Endothelial cell of umbilical vein (primary cell): ENCODE measurements at regions not wholly inside any gene's neighbourhood (a gene's known extent, or its start where the extent isn't known, plus 50 kb on each side); places are given as distances from the start of the nearest gene placed in this dataset.

ENCODE experiments used
- BruUV-seq: library from RNA; stranded (reverse); fragments of 400-500 nt; replicated peaks from 2 replicates; lab custom pipeline; 2021; lab: Mats Ljungman, UMichigan
- CTCF ChIA-PET: fragments of 300-600, 350-600 bp; sonication (Branson Sonifier 250); formaldehyde crosslinking; loops from one replicate; lab custom pipeline; 2021; ENCODE audit warnings: antibody characterized with exemption, inconsistent platforms; lab: Charles Lee
- POLR2A ChIA-PET: fragments of 300-600, 350-600 bp; sonication (Branson Sonifier 250); formaldehyde crosslinking; loops from one replicate; lab custom pipeline; 2021; ENCODE audit warnings: antibody characterized with exemption, inconsistent platforms; lab: Charles Lee
- DNase-seq: peaks from one replicate; pipeline ENCODE4 v3.0.0-alpha.2; 2011; ENCODE audit warnings: low read depth, low spot score
- FAIRE-seq: peaks from 2 replicates; lab custom pipeline; 2011; peaks lifted over from hg19 to GRCh38; lab: Jason Lieb, UNC
- H2AFZ ChIP-seq: 2 replicates; pipeline ENCODE4 v1.6.0; 2012; ENCODE audit warnings: low read depth, low read length, control low read depth, inconsistent platforms
- H3K27ac ChIP-seq: 2 replicates; pipeline ENCODE4 v1.5.1; 2011; ENCODE audit warnings: low read depth, mild to moderate bottlenecking, control low read depth, low read length, moderate library complexity; ENCODE audit not compliant: insufficient read depth
- H3K27me3 ChIP-seq, 2 experiments: 2 replicates each; pipeline versions ENCODE4 v1.6.0 to v1.6.1; 2011; ENCODE audit warnings: low read length in 2 of 2, mixed read lengths in 1 of 2; ENCODE audit not compliant: control insufficient read depth in 2 of 2, insufficient read depth in 2 of 2
- H3K36me3 ChIP-seq, 2 experiments: 2 replicates in 1 of 2; 3 replicates in 1 of 2; pipeline ENCODE4 v1.5.1; 2011; ENCODE audit warnings: low read length in 2 of 2, mild to moderate bottlenecking in 1 of 2, moderate library complexity in 1 of 2; ENCODE audit not compliant: control insufficient read depth in 2 of 2, insufficient read depth in 2 of 2; ENCODE audit errors: extremely low read depth in 1 of 2
- H3K4me1 ChIP-seq: 3 replicates; pipeline ENCODE4 v1.5.1; 2011; ENCODE audit warnings: mild to moderate bottlenecking, low read length; ENCODE audit not compliant: control insufficient read depth, insufficient read depth; ENCODE audit errors: extremely low read depth
- H3K4me2 ChIP-seq: 2 replicates; pipeline ENCODE4 v1.6.1; 2011; ENCODE audit warnings: low read length, control low read depth, mixed read lengths; ENCODE audit not compliant: insufficient read depth
- H3K4me3 ChIP-seq, 3 experiments: fragments of 200-600 bp in 1 of 3; sonication (generic), shearing (Covaris generic) in 1 of 3; replicated peaks in 1 of 3; 2 replicates each; pipeline ENCODE4 v1.5.1; 2011 to 2016; ENCODE audit warnings: control low read depth in 3 of 3, low read length in 3 of 3, mild to moderate bottlenecking in 2 of 3, inconsistent platforms in 1 of 3, low read depth in 1 of 3, moderate library complexity in 1 of 3; ENCODE audit not compliant: insufficient read depth in 1 of 3
- H3K79me2 ChIP-seq: 2 replicates; pipeline ENCODE4 v1.6.0; 2012; ENCODE audit warnings: low read length, inconsistent platforms; ENCODE audit not compliant: control insufficient read depth, insufficient read depth
- H3K9ac ChIP-seq: replicated peaks from 2 replicates; pipeline ENCODE3; 2011; ENCODE audit warnings: low read length, control low read depth; ENCODE audit not compliant: insufficient read depth; ENCODE audit errors: extremely low read depth
- H3K9me1 ChIP-seq: replicated peaks from 3 replicates; pipeline ENCODE4 v1.6.0; 2011; ENCODE audit warnings: mild to moderate bottlenecking, low read length; ENCODE audit not compliant: control insufficient read depth, insufficient read depth; ENCODE audit errors: extremely low read depth
- H3K9me3 ChIP-seq: replicated peaks from 2 replicates; pipeline ENCODE4 v1.5.1; 2012; ENCODE audit warnings: low read length, inconsistent platforms; ENCODE audit not compliant: control insufficient read depth, insufficient read depth
- H4K20me1 ChIP-seq: replicated peaks from 2 replicates; pipeline ENCODE3; 2011; ENCODE audit warnings: mild to moderate bottlenecking, low read length; ENCODE audit not compliant: control insufficient read depth, insufficient read depth; ENCODE audit errors: extremely low read depth
- CTCF ChIP-seq, 2 donors: IDR thresholded peaks; 1 replicate in 1 of 2; 2 replicates in 1 of 2; pipeline ENCODE4 v1.5.1; 2011; ENCODE audit warnings: low read length in 2 of 2, mild to moderate bottlenecking in 2 of 2, moderate library complexity in 2 of 2, control low read depth in 1 of 2, inconsistent platforms in 1 of 2, low read depth in 1 of 2; ENCODE audit not compliant: insufficient read depth in 1 of 2; ENCODE audit errors: extremely low read depth in 1 of 2
- EZH2 ChIP-seq: IDR thresholded peaks from 2 replicates; pipeline ENCODE4 v1.6.1; 2012; ENCODE audit warnings: borderline replicate concordance, low read depth, mild to moderate bottlenecking, moderate library complexity, low read length, inconsistent platforms; ENCODE audit not compliant: severe bottlenecking
- FOS ChIP-seq: IDR thresholded peaks from 2 replicates; pipeline ENCODE4 v1.6.1; 2011; ENCODE audit warnings: mild to moderate bottlenecking, low read length, moderate library complexity, borderline replicate concordance; ENCODE audit not compliant: insufficient read depth
- GATA2 ChIP-seq: IDR thresholded peaks from 2 replicates; pipeline ENCODE4 v1.7.0; 2011; ENCODE audit warnings: low read depth, mild to moderate bottlenecking, moderate library complexity, mixed read lengths, low read length; ENCODE audit not compliant: insufficient read length, insufficient read depth
- JUN ChIP-seq: IDR thresholded peaks from 2 replicates; pipeline ENCODE4 v1.6.1; 2011; ENCODE audit warnings: borderline replicate concordance, low read depth; ENCODE audit not compliant: insufficient read length, insufficient read depth
- MAX ChIP-seq: IDR thresholded peaks from 2 replicates; pipeline ENCODE4 v1.6.1; 2011; ENCODE audit not compliant: insufficient read depth, insufficient read length
- MYC ChIP-seq: IDR thresholded peaks from one replicate; pipeline ENCODE4 v1.6.1; 2011; ENCODE audit warnings: mild to moderate bottlenecking, low read depth, low read length
- POLR2AphosphoS5 ChIP-seq: IDR thresholded peaks from 2 replicates; pipeline ENCODE4 v1.6.1; 2012; ENCODE audit warnings: low read depth, mild to moderate bottlenecking, control low read depth, low read length, moderate library complexity; ENCODE audit not compliant: insufficient read depth
- dilution Hi-C: fragments of 300-500 bp; cut with MboI; formaldehyde crosslinking; loops from one replicate; pipeline ENCODE4 v1.15.0; 2019; ENCODE audit warnings: low sequenced_read_pairs; ENCODE audit not compliant: extremely low pct_ligation_motif_present
- intact Hi-C: fragments of 100-400 bp; cut with micrococcal nuclease; formaldehyde crosslinking; loops from one replicate; pipeline ENCODE4 v1.10.0; 2022

GRCh38 chr10:85194706-85195105 lies 866.3 kb downstream of the CCSER2 start:
- Histone ChIP-seq H3K4me2 (no peak overlapping the region), H3K79me2 (no peaks in the 10 kb centered on the region), H3K27ac (no peak overlapping the region), H3K36me3 (no peaks in the 10 kb centered on the region), H3K4me1 (no peaks in the 10 kb centered on the region), H4K20me1 (no peaks in the 10 kb centered on the region), H3K9me3 (peaks cover 3% of the 10 kb centered on the region), H3K4me3 (no peak overlapping the region), H3K9me1 (no peaks in the 10 kb centered on the region), H3K27me3 (no peaks in the 10 kb centered on the region), H2AFZ (no peak overlapping the region), H3K9ac (no peak overlapping the region)
- BruUV-seq: no TSS peak
- intact Hi-C loops (no loop called here), dilution Hi-C loops (no loop called here)
- POLR2A ChIA-PET: no interaction called here
- TF ChIP-seq EZH2 (no peak), MAX (no peak), GATA2 (no peak), JUN (no peak), FOS (no peak), MYC (no peak), CTCF (IDR thresholded peaks at IDR 0.05; ENCODE audit: extremely low read depth in 1 of 2, insufficient read depth in 1 of 2, low read depth in 1 of 2, low read length in 2 of 2) (no peak), POLR2AphosphoS5 (no peak)
- FAIRE-seq: no peak
- DNase-seq: no peak
- CTCF ChIA-PET: no interaction called here
